ENCODE measurements at regions not wholly inside any gene's neighbourhood (a gene's known extent, or its start where the extent isn't known, plus 50 kb on each side); places are given as distances from the start of the nearest gene placed in this dataset.
A peak's percentile ranks its signal among the peaks of the same experiment; 100 is the strongest.
"Not testable (repeated sequence)": the region's sequence is repeated elsewhere in the genome, so short reads cannot be mapped to it uniquely, and the experiment has no call there.

DNA sequence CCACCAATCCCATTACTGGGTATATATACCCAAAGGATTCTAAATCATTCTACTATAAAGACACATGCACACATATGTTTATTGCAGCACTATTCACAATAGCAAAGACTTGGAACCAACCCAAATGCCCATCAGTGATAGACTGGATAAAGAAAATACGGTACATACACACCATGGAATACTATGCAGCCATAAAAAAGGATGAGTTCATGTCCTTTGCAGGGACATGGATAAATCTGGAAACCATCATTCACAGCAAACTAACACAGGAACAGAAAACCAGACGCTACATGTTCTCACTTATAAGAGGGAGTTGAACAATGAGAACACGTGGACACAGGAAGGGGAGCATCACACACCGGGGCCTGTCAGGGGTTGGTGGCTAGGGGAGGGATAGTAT is 154.3 kb downstream of the TPBG start:
- DNase-seq = not testable (repeated sequence)

DNA sequence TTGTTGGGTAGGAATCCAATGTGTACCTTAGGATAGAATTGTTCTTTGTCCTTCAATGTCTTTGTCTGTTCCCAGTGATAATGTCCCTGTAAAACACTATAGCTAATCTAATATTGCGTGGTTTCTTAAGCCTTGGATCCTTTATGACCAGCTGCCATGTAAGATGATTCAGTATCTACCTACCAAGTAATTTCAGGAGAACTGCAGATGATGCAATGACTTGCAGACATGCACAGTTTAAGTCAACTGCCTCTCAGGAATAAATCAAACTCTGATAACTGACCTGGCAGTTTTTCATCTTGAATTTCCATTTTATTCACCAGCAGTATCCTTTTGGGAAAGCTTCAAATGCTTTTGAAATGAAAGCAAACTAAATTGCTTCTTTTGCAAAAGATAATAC is 157.8 kb downstream of the TPBG start:
- no peak for DNase-seq

DNA sequence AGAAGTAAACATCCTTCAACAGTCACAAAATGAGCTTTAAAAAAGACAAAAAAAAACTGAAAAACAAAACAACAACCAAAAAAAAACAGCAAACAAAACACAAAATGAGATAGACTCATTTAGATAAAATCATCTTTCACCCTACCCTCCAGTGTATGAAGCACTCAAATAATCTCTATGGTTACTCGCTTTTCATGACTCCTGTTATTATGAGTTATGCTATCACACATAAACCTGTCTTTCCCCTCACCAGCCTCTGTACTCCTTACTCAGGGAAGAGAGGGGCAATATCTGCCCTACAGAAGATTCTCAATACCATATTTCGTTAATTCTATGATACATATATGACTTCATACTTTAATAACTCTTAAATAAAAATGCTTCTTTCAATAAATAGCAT is 158.2 kb downstream of the TPBG start:
- no peak for DNase-seq

DNA sequence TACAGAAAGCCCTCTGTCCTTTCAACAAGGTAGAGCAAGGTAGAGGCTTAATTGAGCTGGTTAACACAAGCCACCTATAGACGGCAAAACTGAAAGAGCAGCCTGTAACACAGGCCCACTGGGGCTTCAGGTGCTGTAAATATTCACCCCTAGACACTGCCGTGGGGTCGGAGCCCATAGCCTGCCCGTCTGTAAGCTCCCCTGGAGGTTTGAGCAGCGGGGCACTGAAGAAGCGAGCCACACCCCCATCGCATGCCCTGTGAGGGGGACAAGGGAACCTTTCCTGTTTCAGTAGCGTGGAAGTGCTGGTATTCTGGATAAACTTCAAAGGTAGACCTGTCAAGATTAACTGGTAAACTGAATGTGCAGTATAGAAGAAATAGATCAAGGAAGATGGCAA is 160.4 kb downstream of the TPBG start:
- DNase-seq = no peak

DNA sequence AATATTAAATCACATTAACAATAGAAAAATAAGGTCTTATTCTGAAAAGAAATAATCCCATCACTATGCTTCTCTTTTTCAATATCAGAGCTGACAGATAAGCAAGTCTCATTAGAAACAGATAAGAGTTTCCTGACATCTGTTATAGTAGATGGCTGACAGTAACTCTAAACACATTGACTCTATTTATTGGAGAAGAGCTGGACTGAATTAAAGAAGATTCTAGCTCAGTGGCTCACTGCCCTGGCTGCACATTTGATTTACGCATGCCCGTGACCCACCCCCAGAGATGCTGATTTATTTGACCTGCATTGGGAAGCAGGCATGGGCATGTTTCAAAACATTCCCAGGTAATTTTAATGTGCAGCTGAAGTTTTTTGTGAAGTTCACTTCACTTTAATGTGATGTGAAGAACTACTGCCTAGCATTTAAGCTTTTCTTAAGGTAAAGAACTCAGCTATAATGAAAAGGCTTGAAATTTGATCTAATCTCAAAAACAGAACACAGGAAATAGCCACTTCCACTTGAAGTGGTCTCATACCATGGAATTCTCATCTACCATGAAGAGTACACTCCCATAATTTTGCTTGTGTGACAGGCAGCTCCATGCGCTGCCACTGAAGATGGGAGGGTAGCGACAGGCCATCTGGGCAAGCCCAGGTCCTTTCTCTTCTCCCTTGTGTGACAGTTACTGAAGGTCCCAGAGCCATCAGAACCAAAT is 162.3 kb downstream of the TPBG start:
- peak; percentile 58 for DNase-seq

DNA sequence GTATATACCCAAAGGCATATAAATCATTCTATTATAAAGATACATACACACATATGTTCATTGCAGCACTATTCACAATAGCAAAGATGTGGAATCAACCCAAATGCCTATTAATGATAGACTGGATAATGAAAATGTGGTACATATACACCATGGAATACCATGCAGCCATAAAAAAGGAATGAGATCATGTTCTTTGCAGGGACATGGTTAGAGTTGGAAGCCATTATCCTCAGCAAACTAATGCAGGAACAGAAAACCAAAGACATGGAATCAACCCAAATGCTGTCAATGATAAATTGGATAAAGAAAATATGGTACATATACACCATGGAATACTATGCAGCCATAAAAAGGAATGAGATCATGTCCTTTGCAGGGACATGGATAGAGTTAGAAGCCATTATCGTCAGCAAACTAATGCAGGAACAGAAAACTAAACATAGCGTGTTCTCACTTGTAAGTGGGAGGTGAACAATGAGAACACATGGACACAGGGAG is 166.4 kb downstream of the TPBG start:
- not testable (repeated sequence) for DNase-seq

DNA sequence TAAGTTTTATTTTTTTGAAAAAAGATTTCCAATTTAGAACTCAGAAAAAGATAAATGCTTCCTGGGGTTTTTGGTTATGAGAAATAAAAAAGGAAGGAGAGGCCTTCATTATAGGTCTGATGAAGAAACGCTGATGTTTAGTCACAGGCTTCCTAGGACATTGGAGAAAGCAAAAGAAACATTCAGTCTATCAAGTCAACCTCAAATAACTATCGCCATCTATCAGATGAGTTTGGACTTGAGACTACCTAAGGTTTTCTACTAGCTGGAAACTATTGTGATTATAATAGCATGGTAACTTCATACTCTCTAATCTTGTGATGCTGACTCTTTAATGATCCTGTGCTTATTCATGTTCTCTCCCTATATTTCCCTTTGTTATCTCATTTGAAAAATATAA is 171.3 kb downstream of the TPBG start:
- no peak for DNase-seq

DNA sequence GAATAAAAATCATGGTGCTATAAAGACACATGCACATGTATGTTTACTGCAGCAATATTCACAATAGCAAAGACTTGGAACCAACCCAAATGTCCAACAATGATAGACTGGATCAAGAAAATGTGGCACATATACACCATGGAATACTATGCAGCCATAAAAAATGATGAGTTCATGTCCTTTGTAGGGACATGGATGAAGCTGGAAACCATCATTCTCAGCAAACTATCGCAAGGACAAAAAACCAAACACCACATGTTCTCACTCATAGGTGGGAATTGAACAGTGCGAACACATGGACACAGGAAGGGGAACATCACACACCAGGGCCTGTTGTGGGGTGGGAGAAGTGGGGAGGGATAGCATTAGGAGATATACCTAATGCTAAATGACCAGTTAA is 185.9 kb downstream of the TPBG start:
- not testable (repeated sequence) for DNase-seq

DNA sequence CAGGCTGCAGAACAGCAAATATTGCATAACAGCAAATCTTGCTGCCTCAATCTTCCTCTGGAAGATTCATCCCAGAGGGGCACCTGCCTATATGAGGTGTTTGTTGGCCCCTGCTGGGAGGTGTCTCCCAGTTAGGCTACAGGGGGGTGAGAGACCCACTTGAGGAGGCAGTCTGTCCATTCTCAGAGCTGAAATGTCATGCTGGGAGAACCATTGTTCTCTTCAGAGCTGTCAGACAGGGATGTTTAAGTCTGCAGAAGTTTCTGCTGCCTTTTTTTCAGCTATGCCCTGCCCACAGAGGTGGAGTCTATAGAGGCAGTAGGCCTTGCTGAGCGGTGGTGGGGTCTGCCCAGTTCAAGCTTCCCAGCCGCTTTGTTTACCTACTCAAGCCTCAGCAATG is 187.7 kb downstream of the TPBG start:
- DNase-seq = not testable (repeated sequence)

DNA sequence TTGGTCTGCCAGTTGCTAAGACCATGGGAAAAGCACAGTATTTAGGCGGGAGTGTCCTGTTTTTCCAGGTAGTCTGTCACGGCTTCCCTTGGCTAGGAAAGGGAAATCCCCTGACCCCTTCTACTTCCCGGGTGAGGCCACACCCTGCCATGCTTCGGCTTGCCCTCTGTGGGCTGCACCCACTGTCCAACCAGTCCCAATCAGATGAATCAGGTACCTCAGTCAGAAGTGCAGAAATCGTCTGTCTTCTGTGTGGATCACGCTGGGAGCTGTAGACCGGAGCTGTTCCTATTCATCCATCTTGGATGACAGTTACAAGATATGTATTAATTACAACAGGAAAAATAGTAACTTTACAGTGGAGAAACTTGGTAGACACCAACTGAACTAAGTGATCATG is 188.2 kb downstream of the TPBG start:
- DNase-seq = no peak

DNA sequence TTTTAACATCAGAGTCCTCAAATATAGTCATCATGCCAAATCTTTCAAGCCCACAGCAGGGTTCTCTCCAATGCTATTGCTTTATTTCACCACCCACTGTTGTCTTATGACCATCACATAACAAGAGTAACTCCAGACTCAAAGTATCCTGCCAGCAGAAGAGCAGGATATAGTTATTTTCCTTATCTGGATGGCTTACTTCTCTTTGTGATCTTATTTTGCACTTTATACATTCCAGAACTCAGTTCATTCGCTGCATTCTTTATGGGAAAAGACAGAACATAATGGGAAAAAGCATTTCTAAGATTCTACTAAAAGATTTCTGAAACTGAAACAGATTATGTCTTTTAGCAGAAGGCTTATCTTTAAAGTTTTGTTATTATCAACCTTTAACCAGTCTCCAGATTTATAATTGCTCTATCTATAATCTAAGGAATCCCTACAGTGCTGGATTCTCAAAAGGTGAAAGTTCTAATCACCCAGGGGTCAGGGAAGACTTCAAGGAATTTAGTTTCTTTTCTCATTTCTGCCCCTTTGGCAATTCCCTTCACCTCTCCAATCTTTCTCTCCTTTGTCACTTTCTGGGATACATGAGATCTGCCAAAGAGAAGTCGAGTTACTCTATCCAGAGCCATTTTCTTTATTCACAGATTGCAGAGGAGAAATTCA is 190.4 kb downstream of the TPBG start:
- no peak for DNase-seq

DNA sequence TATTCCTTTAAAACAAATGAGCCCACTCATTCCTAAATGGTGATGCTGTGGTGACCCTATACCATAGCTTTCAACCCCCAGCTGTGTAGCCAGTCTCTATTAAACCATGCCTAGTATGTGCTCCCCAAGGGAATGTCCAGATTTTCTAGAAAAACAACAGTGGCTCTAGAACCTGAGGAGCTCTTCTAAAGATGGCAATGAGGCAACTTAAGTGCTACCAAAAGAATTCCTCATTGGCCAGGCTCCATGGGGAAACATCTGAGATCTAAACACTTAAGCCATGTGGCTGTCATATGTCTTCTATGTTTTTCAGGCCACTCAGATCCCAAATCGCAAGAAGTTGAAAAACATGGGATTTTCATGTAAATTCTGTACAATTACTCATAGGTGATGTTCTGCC is 191.0 kb downstream of the TPBG start:
- no peak for DNase-seq

DNA sequence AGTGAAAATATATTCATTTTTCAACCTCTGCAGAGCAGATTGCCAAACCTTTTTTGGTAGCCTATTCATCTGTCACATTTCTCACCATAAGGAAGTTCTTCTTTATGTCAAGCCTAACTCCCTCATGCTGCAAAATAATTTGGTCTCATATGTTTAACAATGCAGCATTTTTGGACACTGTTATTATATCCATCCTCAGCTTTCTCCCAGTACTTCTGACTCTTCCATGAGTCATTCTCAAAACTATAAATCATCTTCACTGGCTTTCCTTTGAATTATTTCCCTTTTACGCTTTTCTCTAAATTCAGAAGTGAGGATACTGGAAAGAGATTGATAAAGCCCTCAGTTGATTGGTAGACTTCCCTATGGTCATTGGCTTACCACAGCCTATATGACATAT is 192.2 kb downstream of the TPBG start:
- no peak for DNase-seq

DNA sequence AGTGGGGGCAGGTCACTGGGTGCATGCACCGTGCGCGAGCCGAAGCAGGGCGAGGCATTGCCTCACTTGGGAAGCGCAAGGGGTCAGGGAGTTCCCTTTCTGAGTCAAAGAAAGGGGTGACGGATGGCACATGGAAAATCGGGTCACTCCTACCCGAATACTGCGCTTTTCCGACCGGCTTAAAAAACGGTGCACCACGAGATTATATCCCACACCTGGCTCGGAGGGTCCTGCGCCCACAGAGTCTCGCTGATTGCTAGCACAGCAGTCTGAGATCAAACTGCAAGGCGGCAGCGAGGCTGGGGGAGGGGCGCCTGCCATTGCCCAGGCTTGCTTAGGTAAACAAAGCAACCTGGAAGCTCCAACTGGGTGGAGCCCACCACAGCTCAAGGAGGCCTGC is 194.9 kb downstream of the TPBG start:
- DNase-seq = not testable (repeated sequence)

DNA sequence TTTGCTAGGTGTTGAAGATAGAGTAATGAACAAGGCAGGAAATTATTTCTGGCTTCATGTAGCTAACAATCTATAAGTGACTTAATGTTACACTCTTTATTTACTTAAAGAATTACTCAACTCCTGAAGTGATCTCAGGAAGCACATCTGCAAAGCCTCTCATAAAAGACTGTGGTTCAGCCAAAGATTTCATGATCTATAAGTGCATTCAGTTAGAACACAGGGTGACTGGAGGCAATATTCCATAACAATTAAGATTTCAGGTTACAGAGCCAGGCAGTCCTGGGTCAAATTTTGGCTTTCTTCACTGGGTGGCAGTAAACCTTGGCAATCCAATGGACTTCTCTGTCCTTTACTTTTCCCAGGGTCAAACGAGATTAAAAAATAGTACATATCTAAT is 204.0 kb downstream of the TPBG start:
- DNase-seq = no peak

DNA sequence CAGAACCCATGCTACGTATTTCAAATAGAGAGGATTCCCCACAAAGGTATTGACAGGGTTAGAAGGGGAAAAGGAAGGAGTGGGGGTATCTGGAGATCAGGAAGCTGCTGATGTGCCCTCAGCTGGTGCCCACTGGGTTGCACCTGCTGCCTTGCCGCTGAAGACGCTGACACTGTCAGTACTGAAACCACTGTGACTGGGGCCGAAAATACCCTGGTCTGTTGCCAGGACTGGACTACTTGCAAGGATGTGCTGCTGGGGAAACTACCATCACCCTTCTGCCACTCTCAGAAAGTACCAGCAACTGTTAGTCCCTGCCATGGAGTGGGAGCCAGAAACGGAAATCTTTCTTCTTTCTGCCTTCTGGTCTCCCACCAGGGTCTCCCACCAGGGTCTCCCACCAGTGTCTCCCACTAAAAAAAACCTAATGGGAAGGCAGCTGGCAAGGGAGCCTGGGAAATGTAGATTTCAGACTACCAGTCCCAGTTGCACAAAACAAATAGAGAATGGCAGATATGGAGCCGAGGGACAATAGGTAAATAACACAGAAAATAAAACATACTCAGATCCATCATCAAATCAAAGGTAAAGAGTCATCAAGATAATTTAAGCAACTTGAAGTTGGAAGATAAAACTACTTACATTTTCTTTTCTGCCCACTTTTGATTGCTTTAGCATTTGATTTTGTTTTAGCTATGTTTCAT is 204.8 kb downstream of the TPBG start:
- DNase-seq = no peak

DNA sequence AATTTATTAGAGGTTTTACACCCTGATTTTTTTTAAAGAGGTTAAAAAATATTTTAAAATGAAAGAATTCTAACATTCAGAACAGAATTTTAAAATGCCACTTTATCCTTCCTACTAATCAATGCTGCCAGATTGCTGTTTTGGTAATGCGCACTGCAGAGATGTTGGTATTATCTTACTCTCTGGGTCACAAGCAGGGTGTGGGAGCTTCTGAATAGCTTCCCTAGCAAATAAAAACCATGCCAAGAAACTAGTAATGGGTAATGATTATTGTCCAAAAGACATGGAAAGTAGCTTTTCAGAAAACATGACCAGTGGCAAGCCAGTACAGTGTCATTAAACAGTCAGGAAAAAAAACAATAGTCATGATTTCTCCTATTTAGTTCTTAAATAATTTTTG is 205.4 kb downstream of the TPBG start:
- no peak for DNase-seq

DNA sequence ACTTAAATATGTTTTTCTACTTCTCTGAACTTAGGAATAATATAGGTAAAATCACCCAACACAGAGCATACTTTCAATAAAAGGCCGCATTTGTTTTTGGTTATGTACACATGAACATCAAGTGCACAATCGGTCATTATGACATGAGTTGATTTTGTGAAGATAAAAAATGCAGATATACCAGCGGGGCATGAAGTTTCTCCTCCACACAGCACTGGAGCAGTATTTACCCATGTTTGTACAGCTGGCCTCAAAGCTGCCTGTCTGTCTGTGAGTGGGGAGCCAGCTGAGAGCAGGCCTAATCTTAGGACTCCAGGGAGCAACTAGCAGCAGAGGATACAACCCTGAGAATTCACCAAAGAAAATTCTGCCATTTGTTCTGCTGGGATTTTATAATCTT is 206.5 kb downstream of the TPBG start:
- DNase-seq = peak; percentile 47

DNA sequence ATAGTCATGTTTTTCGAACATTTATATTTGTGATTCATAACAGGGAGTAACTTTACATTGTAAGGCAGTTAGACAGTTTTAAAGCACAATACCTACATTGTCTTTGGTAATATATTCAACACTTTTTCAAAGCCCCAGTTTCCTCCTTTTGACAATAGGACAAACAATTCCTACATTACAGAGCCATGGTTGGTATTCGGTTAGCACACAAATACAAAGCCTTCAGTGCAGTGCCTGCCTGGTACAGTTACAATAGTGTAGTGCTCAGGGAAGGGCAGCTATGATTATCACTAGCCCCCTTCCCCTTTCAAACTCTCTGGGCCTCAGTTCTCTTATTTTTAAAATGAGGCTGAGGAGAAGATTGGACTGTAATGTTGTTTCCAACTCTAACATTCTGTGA is 207.8 kb downstream of the TPBG start:
- no peak for DNase-seq

DNA sequence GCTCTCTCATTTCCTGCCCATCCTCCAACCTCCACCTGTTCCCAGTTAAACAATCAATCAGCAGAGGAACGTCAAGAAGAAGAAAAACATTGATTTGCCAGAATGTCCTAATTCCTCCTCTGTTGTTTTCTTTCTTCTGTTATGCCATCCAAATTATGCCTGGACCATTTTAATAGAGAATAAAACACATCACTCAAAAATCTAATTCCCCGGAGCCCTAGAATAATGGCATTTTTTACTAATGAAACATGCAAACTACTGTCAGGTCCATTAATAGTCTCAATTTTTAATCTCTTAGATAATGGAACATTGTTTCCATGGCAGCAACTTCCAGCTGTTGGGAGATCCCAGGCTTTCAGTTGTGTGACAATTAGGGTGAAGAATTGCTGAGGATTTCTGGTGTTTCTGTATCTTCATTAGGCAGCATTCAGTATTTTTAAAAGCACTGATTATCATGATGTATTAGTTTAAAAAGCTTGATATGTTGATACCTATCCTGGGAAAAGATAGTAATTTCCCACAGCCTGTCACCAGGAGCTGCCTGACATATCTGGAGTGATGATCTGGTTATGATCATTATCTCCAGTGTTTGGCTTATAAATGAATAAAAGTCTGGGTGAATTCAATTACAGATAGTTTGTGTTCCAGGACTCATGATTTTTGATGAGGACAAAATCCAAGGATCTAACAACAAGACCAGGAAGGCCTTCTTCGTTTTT is 209.8 kb downstream of the TPBG start:
- DNase-seq = no peak

DNA sequence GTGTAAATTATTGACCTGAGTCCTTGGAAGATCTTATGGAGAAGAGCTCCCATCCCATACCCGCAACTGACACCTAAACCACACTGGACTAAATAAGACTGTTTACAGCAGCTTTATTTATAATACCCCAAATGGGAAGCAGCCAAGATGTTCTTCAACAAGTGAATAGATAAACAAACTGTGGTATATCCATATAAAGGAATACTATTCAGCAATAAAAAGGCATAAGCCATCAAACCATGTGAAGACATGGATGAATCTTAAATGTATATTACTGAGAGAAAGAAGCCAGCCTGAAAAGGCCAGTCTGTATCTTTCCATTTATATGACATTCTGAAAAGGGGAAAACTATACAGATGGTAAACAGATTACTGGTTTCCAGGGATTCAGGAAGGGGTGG is 212.7 kb downstream of the TPBG start:
- DNase-seq = no peak

DNA sequence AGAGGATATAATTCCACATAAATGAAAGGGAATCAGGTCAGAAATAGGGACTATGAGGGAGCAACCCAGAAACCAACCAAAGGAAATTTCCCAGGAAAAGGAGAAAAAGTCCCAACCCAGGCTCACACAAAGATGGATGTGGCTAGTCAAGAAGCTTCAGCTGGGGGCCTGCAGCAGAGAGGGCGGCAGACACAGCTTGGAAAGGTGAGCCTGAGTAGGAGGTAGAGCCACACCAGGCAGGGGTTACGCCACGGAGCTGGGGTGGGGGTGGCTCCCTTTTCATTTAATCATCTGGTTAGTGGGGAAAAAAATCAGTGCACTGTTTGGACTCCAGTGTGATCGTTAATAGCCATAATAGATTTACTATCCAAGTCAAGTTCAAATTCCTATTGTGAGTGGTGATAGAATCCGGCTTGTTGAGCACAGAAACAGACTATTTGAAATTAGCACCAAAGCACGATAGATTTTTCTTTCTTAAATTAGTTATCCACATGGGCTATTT is 220.6 kb downstream of the TPBG start:
- no peak for DNase-seq

DNA sequence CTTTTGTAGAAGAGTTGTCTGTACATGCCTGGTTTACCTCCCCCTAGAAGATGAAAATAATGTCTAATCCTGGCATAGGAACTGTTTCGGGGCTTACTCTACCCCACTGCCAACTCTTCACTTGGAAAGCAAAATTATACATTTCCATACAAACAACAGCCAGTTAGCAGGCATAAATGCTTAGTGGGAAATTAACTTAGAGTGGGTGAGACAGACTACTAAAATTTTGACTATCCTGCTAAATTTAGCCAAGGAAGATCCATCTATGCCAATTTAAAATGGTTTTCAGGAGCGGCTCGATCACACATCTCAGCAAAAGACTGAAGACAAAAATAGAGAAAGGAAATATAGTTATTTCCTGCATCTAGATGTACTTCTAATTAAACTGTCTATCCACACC is 221.2 kb downstream of the TPBG start:
- DNase-seq = no peak

All from NCI-H510A (cell line).